Bone marrow (tissue), 2 donors: ENCODE measurements at regions not wholly inside any gene's neighbourhood (a gene's known extent, or its start where the extent isn't known, plus 50 kb on each side); places are given as distances from the start of the nearest gene placed in this dataset.
"Not testable (repeated sequence)": the region's sequence is repeated elsewhere in the genome, so short reads cannot be mapped to it uniquely, and the experiment has no call there.

Experiments used
- DNase-seq, 2 donors: peaks; one replicate each; lab custom pipeline; 2025; lab: John Stamatoyannopoulos, UW

DNA sequence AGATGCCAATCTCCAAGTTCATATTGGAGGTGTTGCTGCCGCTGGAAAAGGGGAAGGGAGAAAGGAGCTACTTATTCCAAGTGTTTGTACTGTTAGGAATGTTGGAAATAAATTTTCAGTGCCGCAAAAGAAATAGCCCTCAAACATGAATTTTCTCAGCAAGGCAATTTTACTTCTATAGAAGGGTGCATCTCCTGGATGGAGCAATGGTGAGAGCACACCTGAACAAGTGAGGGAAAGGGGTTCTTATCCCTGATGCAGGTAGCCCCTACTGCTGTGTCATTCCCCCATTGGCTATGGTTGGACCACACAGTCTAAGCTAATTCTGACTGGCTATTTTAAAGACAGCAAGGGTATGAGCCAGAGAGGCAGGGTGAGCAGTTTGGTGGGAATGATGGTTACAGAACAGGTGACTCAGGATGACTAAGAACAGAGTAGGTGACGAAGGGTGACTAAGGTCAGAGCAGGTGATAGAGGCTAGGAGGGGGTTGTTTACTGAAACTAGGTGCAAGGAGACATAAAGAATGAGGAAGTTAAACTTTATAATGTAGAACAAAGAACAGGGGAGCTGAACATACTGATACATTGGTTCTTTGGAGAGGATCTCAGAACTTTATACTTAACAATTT lies 503.5 kb downstream of the EDEM1 start:
- no peak for DNase-seq

DNA sequence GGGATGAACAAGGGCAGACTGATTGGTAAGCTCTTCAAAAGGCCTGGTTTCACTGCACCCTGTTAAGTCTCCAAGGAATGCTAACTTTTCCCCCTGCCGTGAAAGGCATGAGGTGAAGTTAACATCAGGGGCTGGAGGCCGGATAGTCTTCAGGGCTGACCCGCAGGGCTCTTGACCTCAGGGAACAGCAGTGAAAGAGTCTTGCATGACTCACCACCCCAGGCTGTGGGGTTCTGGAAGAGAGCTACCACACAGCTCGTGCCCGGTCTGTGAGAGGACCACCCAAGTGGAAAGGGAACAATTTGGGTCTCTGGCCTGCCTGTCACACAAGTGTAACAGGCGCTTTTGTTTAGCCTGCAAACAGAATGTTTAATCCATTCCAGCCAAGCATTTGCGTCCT lies 504.9 kb downstream of the EDEM1 start:
- DNase-seq, result no peak

DNA sequence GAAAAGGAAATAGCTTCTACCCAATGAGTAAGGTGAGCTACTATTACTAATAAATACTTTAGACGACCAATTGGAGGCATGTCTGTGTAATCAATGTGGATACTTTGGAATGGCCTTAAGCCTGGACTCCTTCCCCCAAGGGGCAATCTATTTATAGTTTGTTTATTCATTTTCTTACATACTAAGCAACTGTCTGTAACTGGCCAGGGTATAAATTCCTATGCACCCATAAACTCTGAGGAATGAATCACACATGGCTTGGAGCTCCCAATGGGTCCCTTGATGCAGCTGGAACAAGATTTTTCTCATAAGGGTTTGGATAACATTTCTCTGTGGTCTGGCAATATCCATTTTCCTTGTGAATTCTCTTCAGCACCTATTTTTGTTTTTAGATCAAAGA lies 506.8 kb downstream of the EDEM1 start:
- no peak for DNase-seq

DNA sequence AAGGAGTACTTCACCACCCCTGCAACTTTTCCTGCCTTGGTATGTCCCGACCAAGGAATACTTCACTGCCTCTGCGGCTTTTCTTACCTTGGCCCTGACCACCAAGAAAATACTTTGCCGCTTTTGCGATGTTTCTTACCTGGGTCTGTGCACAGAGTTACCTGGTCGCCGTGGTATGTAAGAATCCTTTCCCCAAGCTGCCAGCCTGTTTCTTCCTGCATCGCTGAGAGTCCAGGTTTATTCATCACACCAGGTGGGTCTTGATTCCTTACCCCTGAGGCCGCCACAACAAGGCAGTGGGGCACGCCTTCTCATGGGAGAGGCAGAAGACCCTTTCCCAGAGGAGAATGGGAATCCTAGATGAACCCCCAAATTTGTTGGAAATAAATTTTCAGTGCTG lies 511.3 kb downstream of the EDEM1 start:
- DNase-seq, result no peak

DNA sequence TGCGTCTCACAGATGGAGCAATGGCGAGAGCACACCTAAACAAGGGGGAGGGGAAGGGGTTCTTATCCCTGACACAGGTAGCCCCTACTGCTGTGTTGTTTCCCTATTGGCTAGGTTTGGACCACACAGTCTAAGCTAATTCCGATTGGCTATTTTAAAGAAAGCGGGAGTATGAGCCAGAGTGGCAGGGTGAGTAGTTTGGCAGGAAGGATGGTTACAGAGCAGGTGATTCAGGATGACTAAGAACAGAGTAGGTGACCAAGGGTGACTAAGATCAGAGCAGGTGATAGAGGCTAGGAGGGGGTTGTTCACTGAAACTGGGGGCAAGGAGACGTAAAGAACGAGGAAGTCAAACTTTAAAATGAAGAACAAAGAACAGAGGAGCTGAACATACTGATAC lies 511.8 kb downstream of the EDEM1 start:
- DNase-seq, result no peak

DNA sequence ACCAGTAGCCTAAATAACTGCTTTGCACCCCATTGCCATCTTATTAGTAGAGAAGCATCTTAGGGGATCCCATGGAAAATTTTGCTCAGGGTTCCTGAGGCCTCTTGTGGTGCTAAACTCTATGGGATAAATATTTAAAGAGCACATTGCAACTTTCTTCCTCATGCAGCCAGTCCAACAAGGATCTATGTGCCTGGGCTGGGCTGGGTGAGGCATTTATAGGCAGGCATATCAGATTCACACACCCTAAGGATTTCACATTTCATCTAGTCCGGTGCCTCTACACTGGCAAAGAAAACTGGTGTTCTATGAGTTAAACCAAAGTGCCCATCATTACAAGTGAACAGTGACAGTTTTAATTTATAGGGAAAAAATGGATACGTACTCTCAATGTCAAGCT lies 512.3 kb downstream of the EDEM1 start:
- no peak for DNase-seq

DNA sequence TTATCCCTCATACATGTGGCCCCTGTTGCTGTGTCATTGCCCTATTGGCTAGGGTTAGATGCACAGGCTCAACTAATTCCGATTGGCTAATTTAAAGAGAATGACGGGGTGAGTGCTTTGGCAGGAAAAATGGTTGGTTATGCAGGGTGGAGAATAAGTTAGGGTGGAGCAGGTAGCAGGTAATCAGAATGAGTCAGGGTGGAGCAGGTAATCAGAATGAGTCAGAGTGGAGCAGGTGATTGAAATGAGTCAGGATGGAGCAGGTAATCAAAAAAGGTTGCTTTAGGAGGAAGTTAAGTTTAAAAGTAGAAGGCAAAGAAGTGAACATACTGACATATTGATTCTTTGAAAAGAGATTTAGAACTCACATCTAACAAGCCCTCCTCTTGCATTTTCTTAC lies 513.5 kb downstream of the EDEM1 start:
- not testable (repeated sequence) for DNase-seq

DNA sequence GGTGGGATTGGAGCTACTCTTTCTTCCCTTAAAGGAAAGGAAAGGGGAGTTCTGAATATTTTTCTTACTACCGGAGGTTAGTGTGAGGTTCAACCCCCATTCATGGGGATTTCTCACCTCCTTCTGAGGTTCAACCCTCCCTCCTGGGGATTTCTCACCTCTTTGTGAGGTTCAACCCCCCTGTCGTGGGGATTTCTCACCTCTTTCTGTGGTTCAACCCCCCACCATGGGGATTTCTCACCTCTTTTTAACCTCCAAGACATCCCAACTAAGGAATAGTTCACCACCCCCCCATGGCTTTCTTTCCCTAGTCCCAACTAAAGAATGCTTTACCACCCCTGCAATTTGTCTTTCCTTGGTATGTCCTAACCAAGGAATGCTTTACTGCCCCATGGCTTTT lies 520.3 kb downstream of the EDEM1 start:
- DNase-seq, result no peak

DNA sequence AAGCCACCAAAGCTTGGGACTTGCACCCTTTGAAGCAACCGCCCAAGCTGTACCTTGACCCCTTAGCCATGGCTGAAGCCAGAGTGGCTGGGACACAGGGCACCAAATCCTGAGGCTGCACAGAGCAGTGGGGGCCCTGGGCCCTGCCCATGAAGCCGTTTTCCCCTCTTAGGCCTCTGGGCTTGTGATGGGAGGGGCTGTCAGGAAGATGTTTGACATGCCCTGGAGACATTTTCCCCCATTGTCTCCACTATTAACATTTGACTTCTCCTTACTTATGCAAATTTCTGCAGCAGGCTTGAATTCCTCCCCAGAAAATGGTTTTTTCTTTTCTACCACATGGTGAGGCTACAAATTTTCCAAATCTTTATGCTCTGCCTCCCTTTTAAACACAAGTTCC lies 522.2 kb downstream of the EDEM1 start:
- DNase-seq, result no peak

DNA sequence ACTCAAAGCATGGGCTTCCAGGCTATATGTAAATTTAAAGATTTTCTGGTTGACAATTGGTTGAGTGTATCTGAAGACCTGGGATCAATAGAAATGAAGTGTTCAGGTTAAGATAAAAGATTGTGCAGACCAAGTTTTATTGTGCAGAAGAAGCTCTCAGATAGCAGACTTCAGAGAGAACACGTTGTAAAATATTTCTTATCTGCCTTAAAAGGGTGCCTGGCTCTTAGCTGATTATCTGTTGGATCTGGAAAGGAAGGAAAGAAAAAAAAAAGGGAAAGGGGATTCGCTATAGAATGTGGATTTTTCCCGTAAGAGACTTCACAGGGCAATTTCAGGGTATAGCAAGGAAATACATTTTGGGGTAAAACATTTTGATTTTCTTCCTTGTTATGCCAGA lies 523.2 kb downstream of the EDEM1 start:
- DNase-seq, result no peak

DNA sequence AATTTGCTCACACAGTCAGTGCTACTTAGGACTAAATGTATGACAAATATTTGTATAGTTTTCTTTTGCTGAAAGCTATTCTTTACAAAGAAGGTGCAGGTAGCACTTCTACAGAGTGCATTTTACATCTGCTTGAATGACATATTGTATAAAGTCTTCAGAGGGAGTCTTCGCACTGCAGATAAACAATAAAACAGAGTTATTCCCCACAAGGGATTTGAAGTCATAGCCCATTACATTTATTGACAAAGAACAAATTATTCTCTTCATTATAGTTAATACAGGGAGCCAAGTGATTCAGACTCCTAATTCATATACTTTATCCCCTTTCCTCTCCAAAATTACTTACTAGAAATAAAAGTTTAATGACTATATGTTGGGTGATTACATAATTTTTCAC lies 529.7 kb downstream of the EDEM1 start:
- DNase-seq, result no peak

DNA sequence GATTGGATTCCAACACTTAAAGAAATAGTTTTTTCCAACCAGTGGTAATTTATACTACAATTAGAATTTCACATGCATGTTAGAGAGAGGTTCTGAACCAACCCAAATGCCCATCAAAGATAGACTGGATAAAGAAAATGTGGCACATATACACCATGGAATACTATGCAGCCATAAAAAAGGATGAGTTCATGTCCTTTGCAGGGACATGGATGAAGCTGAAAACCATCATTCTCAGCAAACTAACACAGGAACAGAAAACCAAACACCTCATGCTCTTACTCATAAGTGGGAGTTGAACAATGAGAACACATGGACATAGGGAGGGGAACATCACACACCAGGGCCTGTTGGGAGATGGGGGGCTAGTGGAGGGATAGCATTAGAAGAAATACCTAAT lies 532.2 kb downstream of the EDEM1 start:
- DNase-seq, result not testable (repeated sequence)

DNA sequence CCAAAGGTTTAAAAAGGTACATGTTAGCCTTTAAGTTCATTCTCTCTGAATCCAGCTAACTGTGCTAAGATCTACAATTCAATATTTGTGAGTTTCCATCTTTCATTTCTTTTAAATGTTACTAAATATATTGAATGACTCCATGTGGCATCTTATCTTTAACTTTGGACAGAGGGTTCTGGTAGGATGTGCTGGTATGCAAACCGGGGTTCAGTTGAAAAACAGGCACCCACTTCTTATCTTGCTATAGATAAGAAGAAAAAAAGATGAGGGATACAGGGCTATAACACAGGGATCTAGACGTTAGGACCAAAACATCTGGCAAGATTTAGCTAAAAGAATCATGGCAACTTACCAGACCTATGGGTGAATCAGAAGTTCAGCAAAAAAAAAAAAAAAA lies 538.3 kb downstream of the EDEM1 start:
- DNase-seq, result no peak

DNA sequence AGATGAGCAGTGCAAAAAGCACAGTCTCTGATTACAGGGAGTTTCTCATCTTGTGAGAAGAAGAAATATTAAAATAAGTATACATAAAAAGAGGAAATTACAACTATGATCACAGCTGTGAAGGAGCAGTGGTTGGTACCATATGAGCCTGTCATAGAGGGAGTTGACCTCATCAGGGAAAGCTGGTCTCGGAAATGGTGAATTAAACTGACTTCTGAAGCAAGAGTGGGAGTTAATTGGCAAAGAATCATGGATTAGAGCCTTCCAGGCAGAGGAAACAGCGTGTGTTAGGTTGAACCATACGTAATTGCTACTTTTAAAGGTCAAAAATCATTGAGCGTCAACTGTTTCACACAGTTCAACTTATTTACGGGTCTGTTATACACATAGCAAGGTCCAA lies 539.1 kb downstream of the EDEM1 start:
- DNase-seq, result no peak

DNA sequence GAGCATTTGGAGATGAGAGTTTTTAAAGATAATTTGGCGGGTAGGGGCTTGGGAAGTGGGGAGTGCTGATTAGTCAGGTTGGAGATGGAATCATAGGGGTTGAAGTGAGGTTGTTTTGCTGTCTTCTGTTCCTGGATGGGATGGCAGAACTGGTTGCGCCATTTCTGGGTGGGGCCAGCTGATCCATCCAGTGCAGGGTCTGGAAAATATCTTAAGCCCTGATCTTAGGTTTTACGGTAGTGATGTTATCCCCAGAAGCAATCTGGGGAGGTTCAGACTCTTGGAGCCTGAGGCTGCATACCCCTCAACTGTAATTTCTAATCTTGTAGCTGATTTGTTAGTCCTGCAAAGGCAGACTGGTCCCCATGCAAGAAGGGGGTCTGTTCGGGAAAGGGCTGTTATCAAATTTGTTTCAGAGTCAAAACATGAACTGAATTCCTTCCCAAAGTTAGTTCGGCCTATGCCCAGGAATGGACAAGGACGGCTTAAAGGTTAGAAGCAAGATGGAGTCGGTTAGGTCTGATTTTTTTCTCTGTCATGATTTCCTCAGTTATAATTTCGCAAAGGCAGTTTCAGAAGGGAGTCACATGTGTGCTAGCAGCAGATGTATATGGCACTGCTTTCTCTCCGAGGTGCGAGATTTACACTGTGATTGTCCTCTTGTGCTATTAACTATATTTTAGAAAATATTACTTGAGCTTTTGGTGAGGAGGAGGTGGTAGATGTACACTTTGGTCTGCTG lies 540.4 kb downstream of the EDEM1 start:
- DNase-seq, result no peak

DNA sequence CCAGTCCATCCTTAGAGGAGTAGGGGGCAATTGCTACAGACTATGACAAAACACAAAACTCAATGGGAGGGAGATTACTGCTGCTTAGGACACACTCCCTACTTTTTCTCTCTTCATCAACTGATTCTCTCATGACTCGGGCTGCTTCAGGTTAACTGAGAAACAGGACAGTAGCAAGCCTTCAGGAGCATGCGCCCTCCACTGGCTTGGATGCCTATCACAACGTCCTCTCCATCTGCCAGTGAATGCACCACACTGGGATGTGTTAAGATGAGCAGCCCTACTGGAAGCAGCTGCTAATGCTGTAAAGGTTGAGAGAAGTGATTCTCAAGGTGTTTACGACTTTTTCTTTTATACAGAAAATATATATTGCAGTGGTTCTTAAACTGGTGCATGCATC lies 542.3 kb downstream of the EDEM1 start:
- DNase-seq, result no peak

DNA sequence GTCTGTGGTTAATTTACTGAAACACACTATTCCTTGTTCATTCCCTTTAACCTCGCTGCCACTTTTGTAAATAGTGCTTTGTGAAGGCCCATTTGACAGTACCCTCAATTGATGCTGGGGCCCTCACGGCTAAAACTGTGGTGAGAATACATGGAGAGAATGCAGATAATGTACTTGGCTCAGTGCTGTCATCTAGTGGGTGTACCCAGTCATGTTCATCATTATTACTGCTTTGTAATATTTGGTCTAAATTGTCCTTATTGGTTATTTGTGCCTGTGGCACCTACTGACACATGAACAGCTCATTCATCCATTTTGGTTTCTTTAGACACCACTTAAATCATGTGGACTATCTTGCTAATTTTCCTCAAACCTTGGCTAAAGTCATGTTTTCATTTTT lies 543.6 kb downstream of the EDEM1 start:
- no peak for DNase-seq

DNA sequence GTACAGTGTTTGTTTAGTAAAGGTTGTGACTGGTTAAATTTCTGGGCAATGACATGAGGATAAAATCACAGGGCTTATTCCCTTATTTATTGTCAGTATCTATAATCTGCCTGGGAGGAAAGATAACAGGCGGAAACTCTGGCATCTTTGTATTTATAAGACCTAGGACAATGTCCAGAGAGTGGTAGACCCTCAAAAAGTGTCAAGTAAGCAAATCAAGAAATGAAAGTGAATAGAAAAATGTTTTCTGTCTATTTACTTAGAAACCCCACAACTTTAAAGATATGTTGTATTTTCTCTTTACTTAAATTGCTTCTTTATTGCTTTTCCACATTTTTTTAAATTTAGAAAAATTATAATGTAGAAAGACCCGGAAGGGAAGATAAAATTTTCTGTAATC lies 544.6 kb downstream of the EDEM1 start:
- DNase-seq, result no peak

DNA sequence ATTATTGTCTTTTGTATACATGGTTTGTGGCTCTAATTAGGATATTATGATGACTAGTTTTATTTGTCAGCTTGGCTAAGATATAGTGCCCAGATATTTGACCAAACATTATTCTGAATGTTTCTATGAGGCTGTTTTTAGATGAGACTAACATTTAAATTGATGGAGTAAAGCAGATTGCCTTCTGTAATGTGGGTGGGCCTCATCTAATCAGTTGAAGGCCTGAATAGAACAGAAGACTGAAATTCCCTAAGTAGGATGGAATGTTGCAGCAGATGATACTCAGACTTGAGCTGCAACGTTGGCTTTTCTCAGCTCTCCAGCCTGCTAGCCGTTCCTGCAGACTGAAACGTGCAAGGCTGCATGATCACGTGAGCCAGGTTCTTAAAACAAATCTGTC lies 546.5 kb downstream of the EDEM1 start:
- no peak for DNase-seq

DNA sequence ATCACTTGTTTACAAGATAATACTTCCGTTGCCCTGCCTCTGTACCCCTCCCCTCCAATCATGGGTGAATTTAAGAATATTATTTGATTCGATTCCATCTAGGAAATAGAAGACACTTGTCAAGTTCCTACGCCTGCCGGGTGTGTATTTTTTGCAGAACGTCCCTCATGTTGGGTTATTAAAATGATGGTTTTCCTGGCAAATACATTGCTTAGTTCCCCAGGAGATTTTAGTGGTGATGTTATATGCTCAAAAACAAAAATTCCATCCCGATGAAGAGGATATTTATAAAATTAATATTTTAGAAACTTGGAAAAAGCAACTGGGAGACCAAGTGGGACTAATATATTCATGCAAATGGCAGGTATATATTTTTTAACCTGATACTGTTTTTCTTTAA lies 548.4 kb downstream of the EDEM1 start:
- no peak for DNase-seq

DNA sequence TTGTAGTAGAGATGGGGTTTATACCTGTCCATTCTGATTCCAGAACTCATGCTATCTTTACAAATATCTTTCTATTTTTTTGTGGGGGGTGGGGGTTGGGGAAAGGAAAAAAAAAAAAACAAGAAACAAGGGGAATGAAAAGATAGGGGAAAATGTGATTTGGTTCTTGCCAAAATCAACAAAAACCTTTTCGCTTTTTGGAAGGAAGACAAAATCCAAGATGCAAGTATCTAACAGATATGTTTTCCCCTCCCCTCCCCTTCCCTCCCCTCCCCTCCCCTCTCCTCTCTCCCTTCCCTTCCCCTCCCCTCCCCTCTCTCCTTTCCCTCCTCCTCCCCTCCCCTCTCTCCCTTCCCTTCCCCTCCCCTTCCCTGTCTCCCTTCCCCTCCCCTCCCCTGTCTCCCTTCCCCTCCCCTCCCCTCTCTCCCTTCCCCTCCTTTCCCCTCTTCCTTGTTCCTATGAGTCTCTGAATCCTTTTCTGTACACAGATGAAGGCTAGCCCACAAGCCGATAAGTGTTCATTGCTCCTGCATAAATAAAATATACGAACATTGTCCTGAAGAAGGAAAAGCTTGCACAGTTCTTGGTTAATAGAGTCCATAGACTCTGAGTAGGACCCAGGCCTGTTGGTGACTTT lies 551.9 kb downstream of the EDEM1 start:
- DNase-seq, result no peak

DNA sequence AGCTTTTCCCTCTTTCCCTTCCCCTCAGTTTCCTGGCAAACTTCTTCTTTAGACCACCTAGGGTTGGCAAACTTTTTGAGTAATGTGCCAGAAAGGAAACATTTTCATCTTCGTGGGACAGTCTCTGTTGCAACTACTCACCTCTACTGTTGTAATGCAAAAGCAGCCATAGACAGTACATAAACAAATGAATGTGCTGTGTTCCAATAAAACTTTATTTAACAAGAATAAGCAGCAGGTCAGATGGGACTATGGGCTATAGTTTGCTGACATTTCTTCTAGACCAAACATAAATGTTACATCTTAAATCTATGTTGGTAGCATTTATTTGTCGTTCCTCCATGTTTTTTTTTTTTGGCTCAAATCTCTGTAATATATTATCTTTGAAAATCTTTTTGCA lies 552.4 kb downstream of the EDEM1 start:
- DNase-seq, result no peak

DNA sequence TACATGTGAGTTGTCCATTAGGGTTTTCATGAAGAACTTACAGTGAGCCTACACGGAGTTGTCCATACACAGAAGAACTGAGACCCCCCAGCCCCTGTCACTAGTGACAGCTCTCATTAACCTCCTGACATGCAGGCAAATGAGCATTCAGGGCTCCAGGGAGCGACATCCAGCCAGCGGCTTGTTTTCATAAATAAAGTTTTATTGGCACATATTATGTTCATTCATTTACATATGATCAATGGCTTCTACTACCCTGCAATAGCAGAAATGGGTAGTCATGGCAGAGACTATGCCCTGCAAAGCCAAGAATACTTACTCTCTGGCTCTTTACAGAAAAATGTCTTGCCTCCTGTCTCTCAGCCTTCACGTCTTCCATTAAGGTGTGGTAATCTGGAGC lies 553.5 kb downstream of the EDEM1 start:
- no peak for DNase-seq

DNA sequence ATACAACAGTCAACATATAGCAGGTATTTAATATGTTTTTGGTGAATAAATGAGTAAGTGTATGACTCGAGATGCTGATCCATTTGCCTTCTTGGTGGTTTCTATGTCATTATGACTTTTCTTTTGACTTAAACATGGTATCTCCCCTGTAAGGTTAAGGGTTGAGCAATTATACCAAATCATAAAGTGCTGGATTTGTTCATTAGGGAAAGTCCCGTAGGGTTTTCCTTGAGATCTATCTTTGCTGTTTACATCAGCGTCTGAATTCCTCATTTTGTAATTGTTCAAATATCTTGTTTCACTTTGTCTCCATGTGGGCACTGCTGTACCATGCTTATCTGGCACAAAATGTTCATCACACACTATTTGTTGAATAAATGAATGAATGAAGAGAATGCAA lies 562.6 kb downstream of the EDEM1 start:
- DNase-seq, result no peak
